HepG2 (cell line): ENCODE measurements at regions not wholly inside any gene's neighbourhood (a gene's known extent, or its start where the extent isn't known, plus 50 kb on each side); places are given as distances from the start of the nearest gene placed in this dataset.

Experiments used
- ARID2 ChIP-seq: sonication (generic); formaldehyde crosslinking; IDR thresholded peaks from 2 replicates; pipeline ENCODE4 v1.8.1; 2022; ENCODE audit warnings: mild to moderate bottlenecking, missing genetic modification reagents, borderline replicate concordance
- FOXM1 ChIP-seq: sonication (generic); formaldehyde crosslinking; IDR thresholded peaks from 2 replicates; pipeline ENCODE4 v1.5.0; 2020; ENCODE audit warnings: missing genetic modification reagents
- MATR3 ChIP-seq: sonication (generic); formaldehyde crosslinking; IDR thresholded peaks from 2 replicates; pipeline ENCODE4 v1.4.0; 2020; ENCODE audit warnings: missing genetic modification reagents
- NFYC ChIP-seq: IDR thresholded peaks from 2 replicates; pipeline ENCODE4 v1.6.1; 2016; ENCODE audit warnings: missing genetic modification reagents, missing compliant biosample characterization
- SIN3B ChIP-seq: fragments of 150-350 bp; IDR thresholded peaks from 2 replicates; pipeline ENCODE4 v1.6.1; 2014; ENCODE audit warnings: low read length
- SP4 ChIP-seq: sonication (generic); formaldehyde crosslinking; IDR thresholded peaks from 2 replicates; pipeline ENCODE4 v1.8.1; 2023; ENCODE audit warnings: mild to moderate bottlenecking, missing genetic modification reagents
- TF ChIP-seq, protein P1 (sequence below): sonication (generic); formaldehyde crosslinking; IDR thresholded peaks from 2 replicates; pipeline ENCODE4 v1.8.0; 2022; ENCODE audit warnings: mild to moderate bottlenecking, missing genetic modification reagents, moderate library complexity
- TF ChIP-seq, protein P2 (sequence below): sonication (generic); formaldehyde crosslinking; IDR thresholded peaks from 2 replicates; pipeline ENCODE4 v1.5.0; 2020; ENCODE audit warnings: mild to moderate bottlenecking, missing genetic modification reagents, moderate library complexity
- TF ChIP-seq, protein P3 (sequence below): sonication (generic); formaldehyde crosslinking; IDR thresholded peaks from 2 replicates; pipeline ENCODE4 v1.8.1; 2022; ENCODE audit warnings: low read depth, mild to moderate bottlenecking, missing genetic modification reagents

- TF ChIP-seq MATR3 (CRISPR knock-in tag) (no peak), SIN3B (no peak), SP4 (CRISPR knock-in tag) (no peak), FOXM1 (CRISPR knock-in tag) (no peak), NFYC (CRISPR knock-in tag) (no peak), ARID2 (no peak)
- TF ChIP-seq, protein P1, sequence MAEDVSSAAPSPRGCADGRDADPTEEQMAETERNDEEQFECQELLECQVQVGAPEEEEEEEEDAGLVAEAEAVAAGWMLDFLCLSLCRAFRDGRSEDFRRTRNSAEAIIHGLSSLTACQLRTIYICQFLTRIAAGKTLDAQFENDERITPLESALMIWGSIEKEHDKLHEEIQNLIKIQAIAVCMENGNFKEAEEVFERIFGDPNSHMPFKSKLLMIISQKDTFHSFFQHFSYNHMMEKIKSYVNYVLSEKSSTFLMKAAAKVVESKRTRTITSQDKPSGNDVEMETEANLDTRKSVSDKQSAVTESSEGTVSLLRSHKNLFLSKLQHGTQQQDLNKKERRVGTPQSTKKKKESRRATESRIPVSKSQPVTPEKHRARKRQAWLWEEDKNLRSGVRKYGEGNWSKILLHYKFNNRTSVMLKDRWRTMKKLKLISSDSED (CRISPR knock-in tag), result no peak
- TF ChIP-seq, protein P2, sequence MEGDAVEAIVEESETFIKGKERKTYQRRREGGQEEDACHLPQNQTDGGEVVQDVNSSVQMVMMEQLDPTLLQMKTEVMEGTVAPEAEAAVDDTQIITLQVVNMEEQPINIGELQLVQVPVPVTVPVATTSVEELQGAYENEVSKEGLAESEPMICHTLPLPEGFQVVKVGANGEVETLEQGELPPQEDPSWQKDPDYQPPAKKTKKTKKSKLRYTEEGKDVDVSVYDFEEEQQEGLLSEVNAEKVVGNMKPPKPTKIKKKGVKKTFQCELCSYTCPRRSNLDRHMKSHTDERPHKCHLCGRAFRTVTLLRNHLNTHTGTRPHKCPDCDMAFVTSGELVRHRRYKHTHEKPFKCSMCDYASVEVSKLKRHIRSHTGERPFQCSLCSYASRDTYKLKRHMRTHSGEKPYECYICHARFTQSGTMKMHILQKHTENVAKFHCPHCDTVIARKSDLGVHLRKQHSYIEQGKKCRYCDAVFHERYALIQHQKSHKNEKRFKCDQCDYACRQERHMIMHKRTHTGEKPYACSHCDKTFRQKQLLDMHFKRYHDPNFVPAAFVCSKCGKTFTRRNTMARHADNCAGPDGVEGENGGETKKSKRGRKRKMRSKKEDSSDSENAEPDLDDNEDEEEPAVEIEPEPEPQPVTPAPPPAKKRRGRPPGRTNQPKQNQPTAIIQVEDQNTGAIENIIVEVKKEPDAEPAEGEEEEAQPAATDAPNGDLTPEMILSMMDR (CRISPR knock-in tag), result no peak
- TF ChIP-seq, protein P3, sequence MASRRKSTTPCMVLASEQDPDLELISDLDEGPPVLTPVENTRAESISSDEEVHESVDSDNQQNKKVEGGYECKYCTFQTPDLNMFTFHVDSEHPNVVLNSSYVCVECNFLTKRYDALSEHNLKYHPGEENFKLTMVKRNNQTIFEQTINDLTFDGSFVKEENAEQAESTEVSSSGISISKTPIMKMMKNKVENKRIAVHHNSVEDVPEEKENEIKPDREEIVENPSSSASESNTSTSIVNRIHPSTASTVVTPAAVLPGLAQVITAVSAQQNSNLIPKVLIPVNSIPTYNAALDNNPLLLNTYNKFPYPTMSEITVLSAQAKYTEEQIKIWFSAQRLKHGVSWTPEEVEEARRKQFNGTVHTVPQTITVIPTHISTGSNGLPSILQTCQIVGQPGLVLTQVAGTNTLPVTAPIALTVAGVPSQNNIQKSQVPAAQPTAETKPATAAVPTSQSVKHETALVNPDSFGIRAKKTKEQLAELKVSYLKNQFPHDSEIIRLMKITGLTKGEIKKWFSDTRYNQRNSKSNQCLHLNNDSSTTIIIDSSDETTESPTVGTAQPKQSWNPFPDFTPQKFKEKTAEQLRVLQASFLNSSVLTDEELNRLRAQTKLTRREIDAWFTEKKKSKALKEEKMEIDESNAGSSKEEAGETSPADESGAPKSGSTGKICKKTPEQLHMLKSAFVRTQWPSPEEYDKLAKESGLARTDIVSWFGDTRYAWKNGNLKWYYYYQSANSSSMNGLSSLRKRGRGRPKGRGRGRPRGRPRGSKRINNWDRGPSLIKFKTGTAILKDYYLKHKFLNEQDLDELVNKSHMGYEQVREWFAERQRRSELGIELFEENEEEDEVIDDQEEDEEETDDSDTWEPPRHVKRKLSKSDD (CRISPR knock-in tag), result no peak
Observed at GRCh38 chr9:90478821-90479220, 163.8 kb downstream of the DIRAS2 start.
